Keratinocyte (primary cell): ENCODE measurements at regions not wholly inside any gene's neighbourhood (a gene's known extent, or its start where the extent isn't known, plus 50 kb on each side); places are given as distances from the start of the nearest gene placed in this dataset.

Source experiments
- DNase-seq: peaks from one replicate; pipeline ENCODE4 v3.0.0-alpha.2; 2011; ENCODE audit warnings: low read depth, missing footprints, low spot score
- FAIRE-seq: peaks from 2 replicates; lab custom pipeline; 2011; peaks lifted over from hg19 to GRCh38; lab: Jason Lieb, UNC
- H2AFZ ChIP-seq: 2 replicates; pipeline ENCODE4 v1.6.0; 2012; ENCODE audit warnings: low read length, control low read depth, inconsistent platforms; ENCODE audit not compliant: control insufficient read depth
- H3K27ac ChIP-seq: 2 replicates; pipeline ENCODE4 v1.5.1; 2011; ENCODE audit warnings: low read length; ENCODE audit not compliant: control insufficient read depth, insufficient read depth
- H3K27me3 ChIP-seq: 3 replicates; pipeline ENCODE4 v1.6.0; 2011; ENCODE audit warnings: low read length; ENCODE audit not compliant: control insufficient read depth, insufficient read depth; ENCODE audit errors: extremely low read depth
- H3K36me3 ChIP-seq, 2 experiments: 2 replicates in 1 of 2; 3 replicates in 1 of 2; pipeline ENCODE4 v1.5.1; 2011; ENCODE audit warnings: low read length in 2 of 2, mild to moderate bottlenecking in 1 of 2; ENCODE audit not compliant: control insufficient read depth in 2 of 2, insufficient read depth in 2 of 2; ENCODE audit errors: extremely low read depth in 1 of 2
- H3K4me1 ChIP-seq: 3 replicates; pipeline ENCODE4 v1.5.1; 2011; ENCODE audit warnings: low read length; ENCODE audit not compliant: control insufficient read depth, insufficient read depth; ENCODE audit errors: extremely low read depth
- H3K4me2 ChIP-seq: 3 replicates; pipeline ENCODE4 v1.6.0; 2011; ENCODE audit warnings: low read depth, low read length; ENCODE audit not compliant: control insufficient read depth, insufficient read depth; ENCODE audit errors: extremely low read depth
- H3K4me3 ChIP-seq, 3 experiments: fragments of 200-600 bp in 1 of 3; sonication (generic) in 1 of 3; 2 replicates in 2 of 3; 3 replicates in 1 of 3; pipeline ENCODE4 v1.5.1; 2011 to 2016; ENCODE audit warnings: low read length in 3 of 3, mild to moderate bottlenecking in 3 of 3, control low read depth in 2 of 3, inconsistent platforms in 1 of 3, low read depth in 1 of 3, mixed read lengths in 1 of 3, mixed run types in 1 of 3, moderate library complexity in 1 of 3; ENCODE audit not compliant: control insufficient read depth in 2 of 3, insufficient read depth in 2 of 3; ENCODE audit errors: extremely low read depth in 1 of 3
- H3K79me2 ChIP-seq: 2 replicates; pipeline ENCODE4 v1.6.0; 2012; ENCODE audit warnings: low read length; ENCODE audit not compliant: control insufficient read depth, insufficient read depth
- H3K9ac ChIP-seq: 3 replicates; pipeline ENCODE4 v1.6.0; 2011; ENCODE audit warnings: low read length; ENCODE audit not compliant: control insufficient read depth, insufficient read depth; ENCODE audit errors: extremely low read depth
- H3K9me1 ChIP-seq: 3 replicates; pipeline ENCODE4 v1.6.0; 2011; ENCODE audit warnings: low read length; ENCODE audit not compliant: control insufficient read depth, insufficient read depth; ENCODE audit errors: extremely low read depth
- H3K9me3 ChIP-seq: 2 replicates; pipeline ENCODE4 v1.5.1; 2012; ENCODE audit warnings: low read depth, low read length; ENCODE audit not compliant: control insufficient read depth
- H4K20me1 ChIP-seq: 3 replicates; pipeline ENCODE4 v1.6.0; 2011; ENCODE audit warnings: low read length; ENCODE audit not compliant: control insufficient read depth, insufficient read depth; ENCODE audit errors: extremely low read depth
- EZH2 ChIP-seq: IDR thresholded peaks from one replicate; pipeline ENCODE4 v1.6.1; 2012; ENCODE audit warnings: inconsistent platforms, mild to moderate bottlenecking, low read length, moderate library complexity
- dilution Hi-C: fragments of 300-500 bp; cut with MboI; formaldehyde crosslinking; loops from one replicate; pipeline ENCODE4 v1.7.0; 2020; ENCODE audit warnings: low sequenced_read_pairs; ENCODE audit not compliant: extremely low pct_ligation_motif_present
- TF ChIP-seq, protein P1 (sequence below), 3 experiments: IDR thresholded peaks in 1 of 3; conservative IDR thresholded peaks in 1 of 3; optimal IDR thresholded peaks in 1 of 3; 2 replicates in 2 of 3; 3 replicates in 1 of 3; pipeline versions ENCODE3 to v1.5.1; 2011; ENCODE audit warnings: low read length in 3 of 3, mild to moderate bottlenecking in 3 of 3, moderate library complexity in 2 of 3, control low read depth in 1 of 3, inconsistent platforms in 1 of 3; ENCODE audit not compliant: insufficient read depth in 2 of 3; ENCODE audit errors: extremely low read depth in 1 of 3

DNA sequence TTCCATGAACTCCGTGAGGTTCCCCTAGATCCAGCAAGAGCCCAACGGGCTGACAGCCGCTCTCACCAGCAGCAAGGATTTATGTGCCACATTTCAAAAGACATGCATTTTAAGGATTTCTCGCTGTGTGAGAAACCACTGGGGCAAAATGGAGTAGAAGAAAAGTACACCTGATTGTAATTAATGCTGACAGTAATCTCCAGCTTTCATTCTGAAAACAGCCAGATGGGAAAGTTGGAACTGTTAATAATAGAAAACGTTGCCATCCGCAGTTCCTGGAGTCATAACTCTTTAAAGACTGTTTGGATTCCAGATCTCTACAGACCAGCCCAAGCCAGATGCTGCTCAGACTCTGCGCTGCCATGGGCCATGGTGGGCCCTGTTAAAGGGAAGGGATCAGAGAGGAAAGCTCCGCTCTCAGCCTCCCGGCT is 216.9 kb upstream of the GLI3 start:
- no peak for FAIRE-seq

GRCh38 chr7:42452356-42452755 is 215.3 kb upstream of the GLI3 start:
- TF ChIP-seq, protein P1, sequence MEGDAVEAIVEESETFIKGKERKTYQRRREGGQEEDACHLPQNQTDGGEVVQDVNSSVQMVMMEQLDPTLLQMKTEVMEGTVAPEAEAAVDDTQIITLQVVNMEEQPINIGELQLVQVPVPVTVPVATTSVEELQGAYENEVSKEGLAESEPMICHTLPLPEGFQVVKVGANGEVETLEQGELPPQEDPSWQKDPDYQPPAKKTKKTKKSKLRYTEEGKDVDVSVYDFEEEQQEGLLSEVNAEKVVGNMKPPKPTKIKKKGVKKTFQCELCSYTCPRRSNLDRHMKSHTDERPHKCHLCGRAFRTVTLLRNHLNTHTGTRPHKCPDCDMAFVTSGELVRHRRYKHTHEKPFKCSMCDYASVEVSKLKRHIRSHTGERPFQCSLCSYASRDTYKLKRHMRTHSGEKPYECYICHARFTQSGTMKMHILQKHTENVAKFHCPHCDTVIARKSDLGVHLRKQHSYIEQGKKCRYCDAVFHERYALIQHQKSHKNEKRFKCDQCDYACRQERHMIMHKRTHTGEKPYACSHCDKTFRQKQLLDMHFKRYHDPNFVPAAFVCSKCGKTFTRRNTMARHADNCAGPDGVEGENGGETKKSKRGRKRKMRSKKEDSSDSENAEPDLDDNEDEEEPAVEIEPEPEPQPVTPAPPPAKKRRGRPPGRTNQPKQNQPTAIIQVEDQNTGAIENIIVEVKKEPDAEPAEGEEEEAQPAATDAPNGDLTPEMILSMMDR (optimal IDR thresholded peaks at IDR 0.05 in 1 of 3, IDR thresholded peaks at IDR 0.05 in 1 of 3, conservative IDR thresholded peaks at IDR 0.05 in 1 of 3; ENCODE audit: extremely low read depth in 1 of 3, insufficient read depth in 2 of 3, low read length in 3 of 3): no peak
- no peak for TF ChIP-seq EZH2
- H3K9me3 ChIP-seq: no peaks in the 10 kb centered on the region
- H3K27ac ChIP-seq: no peak overlapping the region
- no peaks in the 10 kb centered on the region for H4K20me1 ChIP-seq
- H3K9me1 ChIP-seq: no peaks in the 10 kb centered on the region
- no peaks in the 10 kb centered on the region for H3K4me1 ChIP-seq
- no peak overlapping the region for H3K4me2 ChIP-seq
- dilution Hi-C loops: no loop called here
- no peak for DNase-seq
- H2AFZ ChIP-seq: no peak overlapping the region
- no peak overlapping the region for H3K9ac ChIP-seq
- H3K27me3 ChIP-seq: peaks cover 12% of the 10 kb centered on the region
- H3K36me3 ChIP-seq: no peaks in the 10 kb centered on the region
- no peak for FAIRE-seq
- H3K4me3 ChIP-seq: no peak overlapping the region
- H3K79me2 ChIP-seq: no peaks in the 10 kb centered on the region

More for the DNA sequence above, 216.9 kb upstream of the GLI3 start:
- no peaks in the 10 kb centered on the region for H3K4me1 ChIP-seq
- H2AFZ ChIP-seq: no peak overlapping the region
- no peaks in the 10 kb centered on the region for H3K79me2 ChIP-seq
- H3K36me3 ChIP-seq: no peaks in the 10 kb centered on the region
- H3K9me3 ChIP-seq: no peaks in the 10 kb centered on the region
- dilution Hi-C loops: no loop called here
- no peak overlapping the region for H3K27ac ChIP-seq
- peaks cover 8% of the 10 kb centered on the region for H3K27me3 ChIP-seq
- DNase-seq: no peak
- H3K4me2 ChIP-seq: no peak overlapping the region
- no peaks in the 10 kb centered on the region for H4K20me1 ChIP-seq
- H3K4me3 ChIP-seq: no peak overlapping the region
- TF ChIP-seq EZH2: no peak
- TF ChIP-seq, protein P1 (optimal IDR thresholded peaks at IDR 0.05 in 1 of 3, IDR thresholded peaks at IDR 0.05 in 1 of 3, conservative IDR thresholded peaks at IDR 0.05 in 1 of 3; ENCODE audit: extremely low read depth in 1 of 3, insufficient read depth in 2 of 3, low read length in 3 of 3): no peak
- H3K9me1 ChIP-seq: no peaks in the 10 kb centered on the region
- H3K9ac ChIP-seq: no peak overlapping the region
